HG03196 (cell line): ENCODE measurements at regions not wholly inside any gene's neighbourhood (a gene's known extent, or its start where the extent isn't known, plus 50 kb on each side); places are given as distances from the start of the nearest gene placed in this dataset.
"Not testable (repeated sequence)": the region's sequence is repeated elsewhere in the genome, so short reads cannot be mapped to it uniquely, and the experiment has no call there.

Source experiments
- ATAC-seq: cut with Tn5 transposase; IDR thresholded peaks from one replicate; pipeline ENCODE4 v1.9.1; 2021; ENCODE audit not compliant: unreplicated experiment

- no peak for ATAC-seq
Measured at GRCh38 chr2:147614979-147615470, 229.8 kb upstream of the ACVR2A start.

DNA sequence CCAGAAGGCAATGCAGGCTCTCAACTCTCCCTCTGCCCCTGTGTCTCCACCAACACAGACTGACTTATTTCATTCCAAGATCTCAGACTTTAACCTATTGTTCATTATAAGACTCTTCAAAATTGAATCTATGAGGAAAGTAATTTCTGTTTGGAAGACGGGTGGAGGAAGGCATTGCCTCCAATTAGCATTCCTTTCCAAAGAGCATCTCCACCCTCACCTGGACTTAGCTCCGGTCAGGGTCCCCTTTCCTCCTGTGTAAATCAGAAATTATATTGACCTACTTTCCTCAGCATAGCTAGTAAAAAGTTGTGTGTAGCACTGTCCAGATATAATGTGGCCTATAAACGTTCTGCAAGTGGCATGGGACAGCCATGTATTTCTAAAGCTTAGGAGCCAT lies 230.4 kb upstream of the ACVR2A start:
- ATAC-seq: no peak

- ATAC-seq: no peak
Measured at GRCh38 chr2:147610496-147611040, 234.3 kb upstream of the ACVR2A start.

GRCh38 chr2:147609301-147609700 lies 235.5 kb upstream of the ACVR2A start:
- ATAC-seq: no peak

GRCh38 chr2:147607379-147607778 lies 237.4 kb upstream of the ACVR2A start:
- ATAC-seq: no peak

DNA sequence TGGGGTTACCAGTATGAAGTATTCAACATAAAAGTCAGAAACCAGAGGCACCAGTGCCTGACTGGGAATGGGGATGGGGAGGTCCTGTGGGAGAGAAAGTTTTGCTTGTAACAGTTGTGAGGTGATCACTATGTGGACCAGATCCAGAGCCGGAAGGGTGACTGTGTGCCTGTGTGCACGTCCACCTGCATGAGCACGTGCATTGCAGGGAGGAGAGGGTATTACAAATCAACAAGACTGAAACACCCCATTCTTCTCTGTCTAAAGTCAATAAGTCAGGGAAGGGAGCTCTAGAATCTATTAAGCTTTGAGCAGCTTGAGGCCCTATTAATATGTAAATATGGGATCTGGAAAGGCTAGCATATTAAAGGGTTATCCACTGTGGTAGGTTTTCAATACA lies 241.0 kb upstream of the ACVR2A start:
- ATAC-seq: no peak

DNA sequence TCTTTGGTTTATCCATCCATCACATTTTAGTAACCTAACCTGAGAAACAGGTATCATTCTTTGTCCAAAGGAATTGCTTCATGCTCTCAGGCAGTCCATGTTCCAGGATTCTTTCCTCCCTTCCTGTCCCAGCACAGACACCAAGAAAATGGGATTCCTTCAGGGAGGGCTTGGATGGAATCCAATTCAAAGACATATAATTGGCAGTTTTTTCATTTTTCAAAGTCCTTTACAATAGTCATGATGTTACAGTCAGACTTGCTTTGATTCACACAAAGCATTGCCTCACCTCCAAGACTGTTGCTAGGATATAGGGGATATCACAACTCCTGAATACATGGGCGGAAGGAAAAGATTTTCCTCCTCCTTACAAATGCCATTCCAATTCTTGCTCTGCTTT lies 241.4 kb upstream of the ACVR2A start:
- ATAC-seq: no peak

- ATAC-seq: no peak
Measured at GRCh38 chr2:147600646-147601045, 244.2 kb upstream of the ACVR2A start.

GRCh38 chr2:147600223-147600622 lies 244.6 kb upstream of the ACVR2A start:
- no peak for ATAC-seq

DNA sequence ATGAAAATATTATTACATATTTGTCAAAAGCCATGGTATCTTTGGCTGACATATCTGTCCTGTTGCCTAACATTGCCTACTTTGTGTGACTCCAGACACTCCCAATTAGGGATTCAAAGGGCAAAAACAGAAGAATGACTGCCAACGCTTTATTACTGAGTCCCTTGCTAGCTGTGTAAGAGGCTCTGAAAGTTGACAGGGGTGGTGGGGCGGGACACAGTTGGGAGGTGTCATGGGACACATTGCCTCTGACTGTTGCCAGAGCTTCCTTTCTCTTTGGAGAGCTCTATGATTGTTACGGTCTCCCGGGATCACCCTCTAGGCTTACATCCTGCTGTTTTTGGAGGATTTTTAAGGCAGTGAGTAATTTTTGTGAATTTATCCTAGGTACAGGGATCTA lies 249.6 kb upstream of the ACVR2A start:
- no peak for ATAC-seq

DNA sequence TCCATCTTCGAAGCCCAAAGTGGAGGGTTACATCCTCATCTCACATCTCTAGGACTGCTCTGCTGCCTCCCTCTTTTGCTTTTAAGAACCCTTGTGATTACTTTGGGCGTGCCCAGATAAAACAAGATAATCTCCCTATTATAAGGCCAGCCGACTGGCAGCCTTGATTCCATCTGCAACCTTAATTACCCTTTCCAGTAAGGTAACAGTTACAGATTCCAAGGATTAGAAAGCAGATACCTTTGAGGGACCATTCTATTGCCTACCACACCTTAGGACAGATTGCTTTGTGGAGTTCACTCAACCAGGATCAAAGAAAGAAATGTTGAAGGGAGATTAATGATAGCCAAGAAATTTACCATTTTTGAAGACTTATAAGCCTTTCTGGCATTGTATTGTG lies 250.8 kb upstream of the ACVR2A start:
- no peak for ATAC-seq

DNA sequence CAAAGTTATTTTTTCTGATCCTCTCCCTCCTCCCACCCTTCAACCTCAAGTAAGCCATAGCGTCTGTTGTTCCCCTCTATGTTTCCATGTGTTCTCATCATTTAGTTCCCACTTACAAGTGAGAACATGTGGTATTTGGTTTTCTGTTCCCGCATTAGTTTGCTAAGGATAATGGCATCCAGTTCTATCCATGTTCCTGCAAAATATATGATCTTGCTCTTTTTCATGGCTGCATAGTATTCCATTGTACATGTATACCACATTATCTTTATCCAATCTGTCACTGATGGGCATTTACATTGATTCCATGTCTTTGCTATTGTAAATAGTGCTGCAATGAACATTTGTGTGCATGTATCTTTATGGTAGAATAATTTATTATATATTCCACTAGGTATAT lies 252.0 kb upstream of the ACVR2A start:
- not testable (repeated sequence) for ATAC-seq

DNA sequence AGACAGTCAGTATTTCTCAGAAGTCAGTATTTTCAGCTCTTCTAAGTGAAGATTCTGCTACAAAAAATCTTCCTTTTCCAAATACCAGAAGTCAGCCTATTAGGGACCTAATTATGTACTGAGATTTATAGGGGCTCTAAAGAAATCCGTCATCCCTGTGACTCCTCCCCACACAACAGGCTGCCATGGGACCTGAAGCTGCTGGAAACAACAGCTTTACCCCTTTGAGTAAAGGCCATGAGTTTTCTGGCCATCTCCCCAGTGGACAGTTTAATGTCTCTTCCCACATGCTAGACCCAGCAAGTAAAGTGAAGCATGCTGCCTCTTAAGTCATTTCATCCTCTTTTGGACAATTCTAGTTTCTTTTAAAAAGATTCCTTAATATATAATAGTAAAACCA lies 255.7 kb upstream of the ACVR2A start:
- ATAC-seq: no peak

DNA sequence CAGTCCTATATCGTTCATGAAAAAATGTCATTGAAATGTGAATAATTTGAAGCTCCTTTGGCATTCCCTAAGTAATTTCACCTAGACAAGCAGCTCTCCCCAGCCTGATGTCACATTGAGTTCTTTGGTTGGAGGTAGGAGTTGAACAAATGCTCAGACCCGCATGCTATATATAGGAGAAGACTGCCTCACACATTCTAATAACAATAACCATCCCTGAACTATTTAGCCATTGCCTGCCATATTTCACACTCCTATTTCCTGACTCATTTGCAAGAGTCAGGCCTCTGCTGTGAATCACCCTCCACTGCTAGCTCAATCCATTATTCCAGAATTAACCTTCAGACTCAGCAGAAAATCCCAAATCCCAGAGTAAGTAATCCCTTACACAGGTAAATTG lies 256.6 kb upstream of the ACVR2A start:
- ATAC-seq: no peak

- no peak for ATAC-seq
Measured at GRCh38 chr2:147578529-147578928, 266.3 kb upstream of the ACVR2A start.

DNA sequence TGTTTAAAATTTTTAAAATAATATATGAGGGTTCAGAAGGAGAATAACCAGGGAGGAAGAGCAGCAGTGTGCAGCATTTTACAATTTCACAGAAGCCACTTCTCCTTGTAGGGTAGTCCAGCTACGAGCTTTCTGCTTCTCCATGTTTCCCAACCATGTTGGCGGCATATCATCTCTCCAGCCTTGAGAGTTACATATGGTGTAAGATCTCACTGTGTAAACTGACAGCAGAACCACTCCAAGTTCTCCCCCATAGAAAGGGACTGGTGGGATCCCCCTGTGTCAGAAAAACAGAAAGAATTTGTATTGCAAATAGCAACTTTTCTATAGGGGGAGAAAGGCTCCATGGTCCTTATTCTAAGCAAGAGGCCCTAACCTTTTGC lies 266.8 kb upstream of the ACVR2A start:
- no peak for ATAC-seq

- no peak for ATAC-seq
Measured at GRCh38 chr2:147577323-147577997, 267.4 kb upstream of the ACVR2A start.

- ATAC-seq: no peak
Measured at GRCh38 chr2:147575106-147575505, 269.7 kb upstream of the ACVR2A start.

- no peak for ATAC-seq
Measured at GRCh38 chr2:147572622-147573021, 272.2 kb upstream of the ACVR2A start.

DNA sequence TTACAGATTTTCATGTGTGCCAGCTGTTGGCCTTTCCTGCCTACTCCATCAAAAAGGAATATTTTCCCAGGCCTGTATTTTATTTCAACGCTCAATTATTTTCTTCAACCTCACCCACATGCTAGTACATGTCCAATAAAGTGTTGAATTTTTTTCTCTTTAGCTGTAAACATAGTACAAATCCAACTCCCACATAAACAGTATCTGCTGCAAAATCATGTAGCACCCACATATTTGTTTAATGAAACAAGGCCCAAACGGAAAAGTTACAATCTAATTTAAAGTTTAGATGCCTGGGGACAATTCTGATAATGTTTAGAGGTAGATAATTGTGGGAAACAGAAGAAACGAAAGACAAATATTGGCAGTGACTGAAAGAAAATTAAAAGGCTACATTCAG lies 275.4 kb upstream of the ACVR2A start:
- no peak for ATAC-seq

DNA sequence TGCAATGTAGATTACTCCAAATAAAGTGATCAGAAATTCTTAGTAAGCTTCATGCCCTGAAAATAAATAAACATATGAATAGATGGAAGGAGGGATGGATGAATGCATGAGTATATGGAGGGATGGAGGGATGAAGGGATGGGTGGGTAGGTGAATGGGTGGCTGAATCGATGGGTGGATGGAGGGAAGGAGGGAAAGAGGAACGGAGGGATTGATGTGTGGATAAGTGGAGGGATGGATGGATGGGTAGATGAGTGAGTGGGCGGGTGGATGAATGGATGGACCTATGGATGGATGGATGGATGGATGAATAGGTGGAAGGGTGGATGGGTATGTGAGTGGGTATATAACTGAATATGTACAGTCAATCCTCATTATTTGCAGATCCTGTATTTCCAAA lies 276.7 kb upstream of the ACVR2A start:
- no peak for ATAC-seq

DNA sequence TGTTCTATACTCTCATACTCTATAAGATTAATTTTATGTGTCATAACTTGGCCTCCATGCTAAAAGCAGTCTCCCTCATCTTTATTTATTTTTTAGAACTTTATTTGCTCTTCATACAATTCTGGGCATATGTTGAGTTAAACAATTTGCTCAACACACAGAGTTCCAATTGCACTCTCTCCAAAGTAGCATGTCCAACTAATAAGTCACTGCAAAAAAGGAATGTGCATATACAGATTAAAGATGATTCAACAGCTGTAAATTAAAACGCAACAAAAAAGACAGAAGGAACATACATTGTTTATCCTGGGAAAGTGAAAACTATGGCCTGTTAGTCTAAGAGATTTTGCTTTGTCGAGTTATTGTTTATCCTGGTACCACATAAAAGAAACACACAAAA lies 277.7 kb upstream of the ACVR2A start:
- ATAC-seq: no peak
